Transverse colon (tissue), 4 donors: ENCODE measurements at regions not wholly inside any gene's neighbourhood (a gene's known extent, or its start where the extent isn't known, plus 50 kb on each side); places are given as distances from the start of the nearest gene placed in this dataset.

Experiments used
- DNase-seq: peaks from one replicate; pipeline ENCODE4 v3.0.0-alpha.2; 2019
- H3K27ac ChIP-seq, 4 donors: fragments of 200-600 bp; sonication (generic); 2 replicates each; pipeline ENCODE4 v1.5.1; 2016 to 2018; ENCODE audit warnings: inconsistent platforms in 4 of 4
- H3K27me3 ChIP-seq: fragments of 200-600 bp; sonication (generic); 2 replicates; pipeline ENCODE4 v1.5.1; 2017; ENCODE audit warnings: inconsistent platforms
- H3K36me3 ChIP-seq, 4 donors: fragments of 200-600 bp; sonication (generic); 2 replicates each; pipeline ENCODE4 v1.5.1; 2017 to 2019; ENCODE audit warnings: inconsistent platforms in 4 of 4
- H3K4me1 ChIP-seq, 4 donors: fragments of 200-600 bp; sonication (generic); 2 replicates each; pipeline ENCODE4 v1.5.1; 2017 to 2020; ENCODE audit warnings: inconsistent platforms in 4 of 4
- H3K4me3 ChIP-seq, 4 donors: fragments of 200-600 bp; sonication (generic); 1 replicate in 1 of 4; 2 replicates in 3 of 4; pipeline versions ENCODE4 v1.5.1 to v1.6.1; 2017 to 2019; ENCODE audit warnings: inconsistent platforms in 4 of 4
- H3K9me3 ChIP-seq, 2 donors: fragments of 200-600 bp; sonication (generic); 2 replicates each; pipeline ENCODE4 v1.5.1; 2017 to 2019; ENCODE audit warnings: inconsistent platforms in 2 of 2
- EP300 ChIP-seq: sonication (generic); formaldehyde crosslinking; IDR thresholded peaks from one replicate; pipeline ENCODE4 v1.6.1; 2017; ENCODE audit warnings: antibody characterized with exemption, low read depth
- POLR2A ChIP-seq: fragments of 450-650 bp; IDR thresholded peaks from one replicate; pipeline ENCODE4 v1.6.1; 2016; ENCODE audit warnings: antibody characterized with exemption, mild to moderate bottlenecking, moderate library complexity
- POLR2AphosphoS5 ChIP-seq, 3 donors: sonication (generic); formaldehyde crosslinking; IDR thresholded peaks; one replicate each; pipeline ENCODE4 v1.6.1; 2016; ENCODE audit warnings: antibody characterized with exemption in 3 of 3
- WGBS, 2 donors: methylation state at CpG; one replicate each; pipeline ENCODE4 v1.1.5; 2018; ENCODE audit warnings: low coverage in 1 of 2; 5-methylcytosine and 5-hydroxymethylcytosine counted together
- in situ Hi-C, 4 donors: fragments of 200-750 bp; cut with MboI; loops; one replicate each; pipeline versions ENCODE4 v1.15.0 to v1.15.1; 2017; ENCODE audit warnings: low sequenced_read_pairs in 3 of 4, low pct_ligation_motif_present in 1 of 4, low pct_unique_long_range_greater_than_20kb in 1 of 4
- intact Hi-C: fragments of 100-400 bp; cut with DNase I; formaldehyde crosslinking; loops from one replicate; pipeline ENCODE4 v1.15.1; 2023; ENCODE audit warnings: low total_unique reads
- TF ChIP-seq, protein P1 (sequence below), 5 experiments: fragments of 200-600 bp in 3 of 5; fragments of 450-650 bp in 2 of 5; sonication (generic) in 3 of 5; IDR thresholded peaks; 1 replicate in 2 of 5; 2 replicates in 3 of 5; pipeline ENCODE4 v1.5.1; 2016 to 2017; ENCODE audit warnings: antibody characterized with exemption in 5 of 5, inconsistent platforms in 3 of 5, mild to moderate bottlenecking in 2 of 5, moderate library complexity in 1 of 5

GRCh38 chr3:190926619-190927018 lies 64.1 kb upstream of the GMNC start:
- Histone ChIP-seq H3K4me3 (no peak overlapping the region), H3K27ac (no peak overlapping the region), H3K9me3 (no peaks in the 10 kb centered on the region), H3K4me1 (no peaks in the 10 kb centered on the region), H3K27me3 (no peaks in the 10 kb centered on the region), H3K36me3 (no peaks in the 10 kb centered on the region)
- TF ChIP-seq, protein P1, sequence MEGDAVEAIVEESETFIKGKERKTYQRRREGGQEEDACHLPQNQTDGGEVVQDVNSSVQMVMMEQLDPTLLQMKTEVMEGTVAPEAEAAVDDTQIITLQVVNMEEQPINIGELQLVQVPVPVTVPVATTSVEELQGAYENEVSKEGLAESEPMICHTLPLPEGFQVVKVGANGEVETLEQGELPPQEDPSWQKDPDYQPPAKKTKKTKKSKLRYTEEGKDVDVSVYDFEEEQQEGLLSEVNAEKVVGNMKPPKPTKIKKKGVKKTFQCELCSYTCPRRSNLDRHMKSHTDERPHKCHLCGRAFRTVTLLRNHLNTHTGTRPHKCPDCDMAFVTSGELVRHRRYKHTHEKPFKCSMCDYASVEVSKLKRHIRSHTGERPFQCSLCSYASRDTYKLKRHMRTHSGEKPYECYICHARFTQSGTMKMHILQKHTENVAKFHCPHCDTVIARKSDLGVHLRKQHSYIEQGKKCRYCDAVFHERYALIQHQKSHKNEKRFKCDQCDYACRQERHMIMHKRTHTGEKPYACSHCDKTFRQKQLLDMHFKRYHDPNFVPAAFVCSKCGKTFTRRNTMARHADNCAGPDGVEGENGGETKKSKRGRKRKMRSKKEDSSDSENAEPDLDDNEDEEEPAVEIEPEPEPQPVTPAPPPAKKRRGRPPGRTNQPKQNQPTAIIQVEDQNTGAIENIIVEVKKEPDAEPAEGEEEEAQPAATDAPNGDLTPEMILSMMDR (IDR thresholded peaks at IDR 0.05), result no peak
- TF ChIP-seq EP300 (no peak), POLR2AphosphoS5 (IDR thresholded peaks at IDR 0.05) (no peak), POLR2A (no peak)
- WGBS, 2 donors, result 67 to 82% methylated on average over 1 to 2 of the region's 3 CpGs
- intact Hi-C loops, result no loop called here
- no peak for DNase-seq
- in situ Hi-C loops, result no loop called here

GRCh38 chr3:190912736-190913135 lies 50.2 kb upstream of the GMNC start:
- no peak for DNase-seq
- WGBS, 2 donors, result 59 to 77% methylated on average over 4 to 5 of the region's 5 CpGs
- in situ Hi-C loops (no loop called here), intact Hi-C loops (no loop called here)
- no peak for TF ChIP-seq EP300
- TF ChIP-seq POLR2A, result no peak
- no peak for TF ChIP-seq POLR2AphosphoS5 (IDR thresholded peaks at IDR 0.05)
- TF ChIP-seq, protein P1 (IDR thresholded peaks at IDR 0.05), result no peak
- Histone ChIP-seq H3K27ac (no peak overlapping the region), H3K4me3 (no peak overlapping the region), H3K9me3 (no peaks in the 10 kb centered on the region), H3K4me1 (no peaks in the 10 kb centered on the region), H3K36me3 (no peaks in the 10 kb centered on the region), H3K27me3 (no peaks in the 10 kb centered on the region)
